Erythroblast (primary cell): ENCODE measurements at regions not wholly inside any gene's neighbourhood (a gene's known extent, or its start where the extent isn't known, plus 50 kb on each side); places are given as distances from the start of the nearest gene placed in this dataset.

Source experiments
- GATA1 ChIP-seq: IDR thresholded peaks from 2 replicates; pipeline ENCODE4 v1.6.1; 2011; ENCODE audit warnings: low read depth, mild to moderate bottlenecking, control low read depth, low read length, moderate library complexity
- POLR2A ChIP-seq: IDR thresholded peaks from 2 replicates; pipeline ENCODE4 v1.6.1; 2011; ENCODE audit warnings: mild to moderate bottlenecking, low read length

- TF ChIP-seq POLR2A = no peak
- TF ChIP-seq GATA1 = no peak
Measured at GRCh38 chr22:49541693-49542230, 285.9 kb downstream of the BRD1 start.
